B cell (primary cell): ENCODE measurements at regions not wholly inside any gene's neighbourhood (a gene's known extent, or its start where the extent isn't known, plus 50 kb on each side); places are given as distances from the start of the nearest gene placed in this dataset.

Source experiments
- ATAC-seq: fragments of 200-7000 bp; cut with Tn5 transposase; one replicate; pipeline ENCODE4 v1.10.0; 2021; ENCODE audit warnings: low read depth, mild to moderate bottlenecking, moderate number of reproducible peaks, moderate library complexity
- CTCF ChIA-PET: fragments of 350-600 bp; sonication (Branson Sonifier 250); formaldehyde crosslinking; loops from one replicate; lab custom pipeline; 2021; ENCODE audit warnings: antibody characterized with exemption, inconsistent platforms; lab: Charles Lee
- POLR2A ChIA-PET: fragments of 350-600 bp; sonication (Branson Sonifier 250); formaldehyde crosslinking; loops from one replicate; lab custom pipeline; 2021; ENCODE audit warnings: antibody characterized with exemption; lab: Charles Lee
- DNase-seq: peaks from one replicate; pipeline ENCODE4 v3.0.0; 2013
- H2AFZ ChIP-seq: 2 replicates; pipeline ENCODE4 v1.6.1; 2012; ENCODE audit warnings: mild to moderate bottlenecking, low read depth, low read length; ENCODE audit not compliant: insufficient read depth, poor library complexity, severe bottlenecking
- H3K27ac ChIP-seq, 2 donors: 1 replicate in 1 of 2; 2 replicates in 1 of 2; pipeline ENCODE4 v1.5.1; 2012 to 2013; ENCODE audit warnings: low read length in 2 of 2, mild to moderate bottlenecking in 2 of 2, moderate library complexity in 1 of 2
- H3K27me3 ChIP-seq, 4 experiments: fragments of 200-600 bp in 1 of 4; sonication (generic) in 1 of 4; replicated peaks in 1 of 4; 1 replicate in 2 of 4; 2 replicates in 2 of 4; pipeline versions ENCODE4 v1.6.1 to v1.7.0; 2013 to 2016; ENCODE audit warnings: low read length in 3 of 4, mild to moderate bottlenecking in 2 of 4, mixed read lengths in 1 of 4, moderate library complexity in 1 of 4; ENCODE audit not compliant: insufficient read depth in 4 of 4, control insufficient read depth in 3 of 4; ENCODE audit errors: control extremely low read depth in 1 of 4
- H3K36me3 ChIP-seq, 2 experiments: replicated peaks in 1 of 2; 1 replicate in 1 of 2; 2 replicates in 1 of 2; pipeline versions ENCODE4 v1.6.1 to v1.7.1; 2013; ENCODE audit warnings: low read length in 1 of 2; ENCODE audit not compliant: insufficient read depth in 2 of 2, control insufficient read depth in 1 of 2; ENCODE audit errors: control extremely low read depth in 1 of 2, extremely low read depth in 1 of 2
- H3K4me1 ChIP-seq, 2 donors: fragments of 200-600 bp in 1 of 2; sonication (generic) in 1 of 2; 1 replicate in 1 of 2; 2 replicates in 1 of 2; pipeline versions ENCODE4 v1.5.1 to v1.6.1; 2013 to 2017; ENCODE audit warnings: low read length in 2 of 2; ENCODE audit not compliant: control insufficient read depth in 2 of 2, insufficient read depth in 2 of 2
- H3K4me2 ChIP-seq: replicated peaks from 2 replicates; pipeline ENCODE3; 2012; ENCODE audit warnings: mild to moderate bottlenecking, low read depth, low read length; ENCODE audit not compliant: poor library complexity, severe bottlenecking
- H3K4me3 ChIP-seq, 5 experiments: fragments of 200-600 bp in 1 of 5; sonication (generic) in 1 of 5; 1 replicate in 3 of 5; 2 replicates in 2 of 5; pipeline versions ENCODE4 v1.5.1 to v1.7.0; 2011 to 2016; ENCODE audit warnings: low read length in 4 of 5, mild to moderate bottlenecking in 4 of 5, low read depth in 2 of 5, control low read depth in 1 of 5, moderate library complexity in 1 of 5; ENCODE audit not compliant: insufficient read depth in 1 of 5; ENCODE audit errors: control extremely low read depth in 1 of 5, extremely low read depth in 1 of 5
- H3K79me2 ChIP-seq: fragments of 200-600 bp; sonication (generic); one replicate; pipeline ENCODE4 v1.6.0; 2016; ENCODE audit warnings: low read length; ENCODE audit not compliant: control insufficient read depth, insufficient read depth
- H3K9ac ChIP-seq: fragments of 200-600 bp; sonication (generic); 2 replicates; pipeline ENCODE4 v1.6.1; 2017; ENCODE audit warnings: mild to moderate bottlenecking, low read length, moderate library complexity
- H3K9me3 ChIP-seq, 3 donors: one replicate each; pipeline versions ENCODE4 v1.6.1 to v1.7.1; 2013; ENCODE audit warnings: low read length in 2 of 3; ENCODE audit not compliant: control insufficient read depth in 2 of 3, insufficient read depth in 1 of 3; ENCODE audit errors: control extremely low read depth in 1 of 3
- H4K20me1 ChIP-seq: 2 replicates; pipeline ENCODE4 v1.6.0; 2012; ENCODE audit warnings: mild to moderate bottlenecking, low read length; ENCODE audit not compliant: insufficient read depth, control insufficient read depth, poor library complexity, severe bottlenecking
- H3K27ac Mint-ChIP-seq: one replicate; pipeline ENCODE4 v1.8.0; 2021; ENCODE audit warnings: mixed read lengths
- H3K27me3 Mint-ChIP-seq: one replicate; pipeline ENCODE4 v1.8.0; 2021; ENCODE audit warnings: mixed read lengths
- H3K4me1 Mint-ChIP-seq: one replicate; pipeline ENCODE4 v1.8.0; 2021; ENCODE audit warnings: mixed read lengths
- H3K4me3 Mint-ChIP-seq: one replicate; pipeline ENCODE4 v1.8.0; 2021; ENCODE audit warnings: mixed read lengths
- H3K9me3 Mint-ChIP-seq: one replicate; pipeline ENCODE4 v1.8.0; 2022; ENCODE audit warnings: mixed read lengths; ENCODE audit not compliant: insufficient read depth
- CTCF ChIP-seq: fragments of 200-600 bp; IDR thresholded peaks from one replicate; pipeline ENCODE4 v1.8.0; 2022; ENCODE audit warnings: antibody characterized with exemption, mild to moderate bottlenecking
- EZH2 ChIP-seq: IDR thresholded peaks from 2 replicates; pipeline ENCODE4 v1.6.1; 2012; ENCODE audit warnings: borderline replicate concordance, low read depth, mild to moderate bottlenecking, moderate library complexity, low read length; ENCODE audit not compliant: insufficient read depth, poor library complexity, severe bottlenecking
- intact Hi-C: fragments of 100-400 bp; cut with micrococcal nuclease; formaldehyde crosslinking; loops from one replicate; pipeline ENCODE4 v1.10.0; 2022

- no peak for ATAC-seq
- no peak for DNase-seq
- Histone ChIP-seq H4K20me1 (no peaks in the 10 kb centered on the region), H3K27me3 (no peaks in the 10 kb centered on the region), H2AFZ (no peak overlapping the region), H3K4me1 (no peaks in the 10 kb centered on the region), H3K4me3 (no peak overlapping the region), H3K36me3 (no peaks in the 10 kb centered on the region), H3K4me2 (no peak overlapping the region), H3K9me3 (no peaks in the 10 kb centered on the region), H3K27ac (no peak overlapping the region), H3K9ac (no peak overlapping the region), H3K79me2 (no peaks in the 10 kb centered on the region)
- no peaks in the 10 kb centered on the region for H3K4me1 Mint-ChIP-seq
- no peaks in the 10 kb centered on the region for H3K27me3 Mint-ChIP-seq
- no peaks in the 10 kb centered on the region for H3K9me3 Mint-ChIP-seq
- H3K27ac Mint-ChIP-seq: no peak overlapping the region
- no peak overlapping the region for H3K4me3 Mint-ChIP-seq
- CTCF ChIA-PET: no interaction called here
- no peak for TF ChIP-seq CTCF
- POLR2A ChIA-PET: no interaction called here
- intact Hi-C loops: no loop called here
These were observed 154.0 kb upstream of the STEAP4 start for GRCh38 chr7:88460650-88461049.

GRCh38 chr7:88458946-88459345, 152.3 kb upstream of the STEAP4 start:
- H3K27me3 ChIP-seq: no peaks in the 10 kb centered on the region
- DNase-seq: no peak
- ATAC-seq: no peak
- TF ChIP-seq CTCF: no peak
- no peak for TF ChIP-seq EZH2
- no peaks in the 10 kb centered on the region for H3K36me3 ChIP-seq
- ChIA-PET CTCF (no interaction called here), POLR2A (no interaction called here)
- no peaks in the 10 kb centered on the region for H3K27me3 Mint-ChIP-seq
- no peak overlapping the region for H3K4me3 Mint-ChIP-seq
- no peaks in the 10 kb centered on the region for H3K9me3 Mint-ChIP-seq
- H3K4me1 Mint-ChIP-seq: no peaks in the 10 kb centered on the region
- no peaks in the 10 kb centered on the region for H3K9me3 ChIP-seq
- no peak overlapping the region for H3K4me2 ChIP-seq
- H3K9ac ChIP-seq: no peak overlapping the region
- H3K4me1 ChIP-seq: no peaks in the 10 kb centered on the region
- no peak overlapping the region for H3K27ac Mint-ChIP-seq
- H3K4me3 ChIP-seq: no peak overlapping the region
- H2AFZ ChIP-seq: no peak overlapping the region
- H4K20me1 ChIP-seq: no peaks in the 10 kb centered on the region
- H3K27ac ChIP-seq: no peak overlapping the region
- H3K79me2 ChIP-seq: no peaks in the 10 kb centered on the region
- intact Hi-C loops: no loop called here
